HG02642 (cell line): ENCODE measurements at regions not wholly inside any gene's neighbourhood (a gene's known extent, or its start where the extent isn't known, plus 50 kb on each side); places are given as distances from the start of the nearest gene placed in this dataset.

Source experiments
- ATAC-seq: cut with Tn5 transposase; IDR thresholded peaks from one replicate; pipeline ENCODE4 v1.9.1; 2021; ENCODE audit warnings: mild to moderate bottlenecking; ENCODE audit not compliant: unreplicated experiment, poor library complexity

GRCh38 chr2:4656326-4656725, 953.0 kb downstream of the DCDC2C start:
- no peak for ATAC-seq

GRCh38 chr2:4662161-4662779, 958.9 kb downstream of the DCDC2C start:
- ATAC-seq, result no peak

GRCh38 chr2:4668381-4668780, 965.0 kb downstream of the DCDC2C start:
- no peak for ATAC-seq

- ATAC-seq, result no peak
Observed at GRCh38 chr2:4670331-4670730, 967.0 kb downstream of the DCDC2C start.

GRCh38 chr2:4673025-4673489, 969.7 kb downstream of the DCDC2C start:
- ATAC-seq, result no peak

- no peak for ATAC-seq
Observed at GRCh38 chr2:4674007-4674406, 970.6 kb downstream of the DCDC2C start.

GRCh38 chr2:4675295-4675694, 971.9 kb downstream of the DCDC2C start:
- ATAC-seq, result no peak

GRCh38 chr2:4678927-4679326, 975.6 kb downstream of the DCDC2C start:
- ATAC-seq, result no peak

GRCh38 chr2:4679391-4679790, 976.0 kb downstream of the DCDC2C start:
- no peak for ATAC-seq

GRCh38 chr2:4684921-4685320, 981.5 kb downstream of the DCDC2C start:
- ATAC-seq, result no peak

GRCh38 chr2:4690913-4691312, 987.5 kb downstream of the DCDC2C start:
- ATAC-seq, result no peak

GRCh38 chr2:4693266-4693665, 989.9 kb downstream of the DCDC2C start:
- no peak for ATAC-seq

- ATAC-seq, result no peak
Observed at GRCh38 chr2:4695281-4695861, 992.0 kb downstream of the DCDC2C start.

GRCh38 chr2:4715065-4715464, 977.1 kb upstream of the SOX11 start:
- ATAC-seq, result no peak

GRCh38 chr2:4718777-4719176, 973.4 kb upstream of the SOX11 start:
- ATAC-seq, result no peak

GRCh38 chr2:4725618-4726017, 966.6 kb upstream of the SOX11 start:
- no peak for ATAC-seq

- no peak for ATAC-seq
Observed at GRCh38 chr2:4732560-4732959, 959.6 kb upstream of the SOX11 start.

GRCh38 chr2:4745056-4745991, 946.9 kb upstream of the SOX11 start:
- no peak for ATAC-seq

- ATAC-seq, result no peak
Observed at GRCh38 chr2:4753721-4754120, 938.5 kb upstream of the SOX11 start.

GRCh38 chr2:4762951-4763376, 929.2 kb upstream of the SOX11 start:
- no peak for ATAC-seq
